Mesendoderm (in vitro differentiated cells): ENCODE measurements at regions not wholly inside any gene's neighbourhood (a gene's known extent, or its start where the extent isn't known, plus 50 kb on each side); places are given as distances from the start of the nearest gene placed in this dataset.
A peak's percentile ranks its signal among the peaks of the same experiment; 100 is the strongest.

ENCODE experiments used
- DNase-seq: peaks from one replicate; pipeline ENCODE4 v3.0.0; 2013
- H2AK5ac ChIP-seq: 2 replicates; pipeline ENCODE4 v1.6.1; 2013; ENCODE audit warnings: low read length, inconsistent platforms
- H2BK120ac ChIP-seq: 2 replicates; pipeline ENCODE4 v1.6.1; 2013; ENCODE audit warnings: low read depth, mild to moderate bottlenecking, low read length, moderate library complexity, mixed read lengths
- H2BK15ac ChIP-seq: replicated peaks from 2 replicates; pipeline ENCODE4 v1.6.1; 2013; ENCODE audit warnings: low read depth, mild to moderate bottlenecking, moderate library complexity
- H2BK5ac ChIP-seq: 2 replicates; pipeline ENCODE4 v1.6.1; 2013; ENCODE audit warnings: low read length, inconsistent platforms
- H3K18ac ChIP-seq: 2 replicates; pipeline ENCODE4 v1.6.1; 2013; ENCODE audit warnings: mild to moderate bottlenecking, low read length, mixed read lengths
- H3K23ac ChIP-seq: one replicate; pipeline ENCODE4 v1.6.1; 2013; ENCODE audit warnings: low read length
- H3K27ac ChIP-seq: 2 replicates; pipeline ENCODE4 v1.5.1; 2013; ENCODE audit warnings: low read depth, mild to moderate bottlenecking, inconsistent platforms, low read length, moderate library complexity
- H3K27me3 ChIP-seq: 2 replicates; pipeline ENCODE4 v1.6.1; 2013; ENCODE audit warnings: low read length, control low read depth, mild to moderate bottlenecking, inconsistent platforms; ENCODE audit not compliant: insufficient read depth, poor library complexity
- H3K36me3 ChIP-seq: 2 replicates; pipeline ENCODE4 v1.6.1; 2013; ENCODE audit warnings: low read length, inconsistent platforms; ENCODE audit not compliant: control insufficient read depth, insufficient read depth
- H3K4ac ChIP-seq: one replicate; pipeline ENCODE4 v1.6.1; 2013; ENCODE audit warnings: low read depth, mild to moderate bottlenecking, low read length, moderate library complexity
- H3K4me1 ChIP-seq: 2 replicates; pipeline ENCODE4 v1.6.1; 2013; ENCODE audit warnings: low read depth, low read length, inconsistent platforms; ENCODE audit not compliant: control insufficient read depth
- H3K4me2 ChIP-seq: 2 replicates; pipeline ENCODE4 v1.6.1; 2013; ENCODE audit warnings: low read length
- H3K4me3 ChIP-seq: 2 replicates; pipeline ENCODE4 v1.5.1; 2013; ENCODE audit warnings: mild to moderate bottlenecking, low read length
- H3K56ac ChIP-seq: one replicate; pipeline ENCODE4 v1.6.1; 2013; ENCODE audit warnings: low read length
- H3K79me1 ChIP-seq: 2 replicates; pipeline ENCODE4 v1.6.1; 2013; ENCODE audit warnings: low read length, inconsistent platforms
- H3K79me2 ChIP-seq: 2 replicates; pipeline ENCODE4 v1.6.1; 2013; ENCODE audit warnings: mild to moderate bottlenecking, low read length; ENCODE audit not compliant: control insufficient read depth, insufficient read depth
- H3K9ac ChIP-seq: 2 replicates; pipeline ENCODE4 v1.6.1; 2013; ENCODE audit warnings: low read length, inconsistent platforms
- H4K5ac ChIP-seq: one replicate; pipeline ENCODE4 v1.6.1; 2013; ENCODE audit warnings: low read length
- H4K8ac ChIP-seq: one replicate; pipeline ENCODE4 v1.6.1; 2013; ENCODE audit warnings: low read depth, mild to moderate bottlenecking, control low read depth, low read length, moderate library complexity
- WGBS: extraction: QIAGEN DNeasy Blood & Tissue Kit; methylation state at CpG from one replicate; pipeline ENCODE4 v1.1.7; 2013; ENCODE audit warnings: low lambda C conversion rate, missing lambda C conversion rate; ENCODE audit not compliant: insufficient coverage; ENCODE audit errors: extremely low coverage; 5-methylcytosine and 5-hydroxymethylcytosine counted together

GRCh38 chr20:40522405-40522804 is 166.6 kb downstream of the MAFB start:
- H3K4me2 ChIP-seq, result no peak overlapping the region
- H2BK15ac ChIP-seq, result no peak overlapping the region
- no peak overlapping the region for H4K8ac ChIP-seq
- no peaks in the 10 kb centered on the region for H3K79me2 ChIP-seq
- H4K5ac ChIP-seq, result no peak overlapping the region
- no peak overlapping the region for H3K27ac ChIP-seq
- H3K18ac ChIP-seq, result no peak overlapping the region
- no peaks in the 10 kb centered on the region for H3K36me3 ChIP-seq
- H3K4me1 ChIP-seq, result no peaks in the 10 kb centered on the region
- H2AK5ac ChIP-seq, result no peak overlapping the region
- WGBS, result no CpG with 5 or more reads among the region's 1 CpG
- no peak overlapping the region for H3K9ac ChIP-seq
- no peak overlapping the region for H2BK120ac ChIP-seq
- no peak overlapping the region for H3K23ac ChIP-seq
- no peak overlapping the region for H3K56ac ChIP-seq
- no peaks in the 10 kb centered on the region for H3K79me1 ChIP-seq
- DNase-seq, result no peak
- H3K4me3 ChIP-seq, result no peak overlapping the region
- H3K27me3 ChIP-seq, result peaks cover 2% of the 10 kb centered on the region
- H2BK5ac ChIP-seq, result no peak overlapping the region
- H3K4ac ChIP-seq, result no peak overlapping the region

GRCh38 chr20:40521962-40522361 is 167.1 kb downstream of the MAFB start:
- H4K8ac ChIP-seq, result no peak overlapping the region
- no peak overlapping the region for H3K4me3 ChIP-seq
- H3K9ac ChIP-seq, result no peak overlapping the region
- H3K4me1 ChIP-seq, result no peaks in the 10 kb centered on the region
- no CpG with 5 or more reads among the region's 1 CpG for WGBS
- H2BK5ac ChIP-seq, result no peak overlapping the region
- no peak overlapping the region for H3K23ac ChIP-seq
- no peaks in the 10 kb centered on the region for H3K36me3 ChIP-seq
- no peak overlapping the region for H4K5ac ChIP-seq
- no peak overlapping the region for H3K4me2 ChIP-seq
- H3K4ac ChIP-seq, result no peak overlapping the region
- no peak overlapping the region for H2AK5ac ChIP-seq
- no peaks in the 10 kb centered on the region for H3K79me1 ChIP-seq
- no peak overlapping the region for H2BK15ac ChIP-seq
- no peak overlapping the region for H3K18ac ChIP-seq
- peaks cover 2% of the 10 kb centered on the region for H3K27me3 ChIP-seq
- H3K56ac ChIP-seq, result no peak overlapping the region
- H3K27ac ChIP-seq, result no peak overlapping the region
- H2BK120ac ChIP-seq, result no peak overlapping the region
- no peaks in the 10 kb centered on the region for H3K79me2 ChIP-seq
- DNase-seq, result no peak

GRCh38 chr20:40519918-40520317 is 169.1 kb downstream of the MAFB start:
- Histone ChIP-seq H2BK5ac (no peak overlapping the region), H3K4me1 (no peaks in the 10 kb centered on the region), H3K23ac (no peak overlapping the region), H3K4ac (no peak overlapping the region), H3K4me3 (no peak overlapping the region), H3K56ac (no peak overlapping the region), H2AK5ac (no peak overlapping the region), H4K5ac (no peak overlapping the region), H3K36me3 (no peaks in the 10 kb centered on the region), H3K79me1 (no peaks in the 10 kb centered on the region), H2BK15ac (no peak overlapping the region), H3K4me2 (no peak overlapping the region), H3K9ac (no peak overlapping the region), H3K27ac (no peak overlapping the region), H3K18ac (no peak overlapping the region), H4K8ac (no peak overlapping the region), H3K79me2 (no peaks in the 10 kb centered on the region), H3K27me3 (peaks cover 2% of the 10 kb centered on the region), H2BK120ac (no peak overlapping the region)
- WGBS, result no CpG with 5 or more reads among the region's 3 CpGs
- no peak for DNase-seq

- H3K79me2 ChIP-seq, result no peaks in the 10 kb centered on the region
- H3K4ac ChIP-seq, result no peak overlapping the region
- H3K4me2 ChIP-seq, result no peak overlapping the region
- H4K5ac ChIP-seq, result no peak overlapping the region
- no peaks in the 10 kb centered on the region for H3K27me3 ChIP-seq
- H2BK5ac ChIP-seq, result no peak overlapping the region
- WGBS, result no CpG with 5 or more reads among the region's 4 CpGs
- no peak overlapping the region for H2AK5ac ChIP-seq
- no peak overlapping the region for H2BK120ac ChIP-seq
- no peak overlapping the region for H3K23ac ChIP-seq
- no peak overlapping the region for H4K8ac ChIP-seq
- H3K36me3 ChIP-seq, result no peaks in the 10 kb centered on the region
- H3K4me3 ChIP-seq, result no peak overlapping the region
- peaks cover 2% of the 10 kb centered on the region for H3K4me1 ChIP-seq
- no peak overlapping the region for H2BK15ac ChIP-seq
- H3K9ac ChIP-seq, result no peak overlapping the region
- H3K18ac ChIP-seq, result no peak overlapping the region
- no peak overlapping the region for H3K56ac ChIP-seq
- no peak for DNase-seq
- no peak overlapping the region for H3K27ac ChIP-seq
- no peaks in the 10 kb centered on the region for H3K79me1 ChIP-seq
These were observed 176.0 kb downstream of the MAFB start for GRCh38 chr20:40512994-40513393.

- Histone ChIP-seq H3K79me1 (no peaks in the 10 kb centered on the region), H3K4ac (no peak overlapping the region), H2BK120ac (no peak overlapping the region), H3K79me2 (no peaks in the 10 kb centered on the region), H3K56ac (no peak overlapping the region), H4K8ac (no peak overlapping the region), H3K23ac (no peak overlapping the region), H3K4me1 (peaks cover 2% of the 10 kb centered on the region), H3K18ac (no peak overlapping the region), H3K27ac (no peak overlapping the region), H3K4me2 (no peak overlapping the region), H2AK5ac (no peak overlapping the region), H2BK5ac (no peak overlapping the region), H4K5ac (no peak overlapping the region), H3K4me3 (no peak overlapping the region), H3K9ac (no peak overlapping the region), H3K36me3 (no peaks in the 10 kb centered on the region), H2BK15ac (no peak overlapping the region), H3K27me3 (no peaks in the 10 kb centered on the region)
- DNase-seq, result no peak
- WGBS, result no CpG with 5 or more reads among the region's 4 CpGs
These were observed 176.4 kb downstream of the MAFB start for GRCh38 chr20:40512591-40512990.

GRCh38 chr20:40511478-40511877 is 177.6 kb downstream of the MAFB start:
- Histone ChIP-seq H4K8ac (no peak overlapping the region), H3K4me1 (peaks cover 2% of the 10 kb centered on the region), H3K27ac (no peak overlapping the region), H3K4ac (no peak overlapping the region), H3K18ac (no peak overlapping the region), H2BK15ac (no peak overlapping the region), H3K56ac (no peak overlapping the region), H3K27me3 (no peaks in the 10 kb centered on the region), H3K4me2 (no peak overlapping the region), H3K23ac (no peak overlapping the region), H3K79me1 (no peaks in the 10 kb centered on the region), H2AK5ac (no peak overlapping the region), H2BK120ac (no peak overlapping the region), H4K5ac (no peak overlapping the region), H2BK5ac (no peak overlapping the region), H3K9ac (no peak overlapping the region), H3K36me3 (no peaks in the 10 kb centered on the region), H3K4me3 (no peak overlapping the region), H3K79me2 (no peaks in the 10 kb centered on the region)
- WGBS, result no CpG with 5 or more reads among the region's 3 CpGs
- peak; percentile 55 for DNase-seq
